ENCODE measurements at regions not wholly inside any gene's neighbourhood (a gene's known extent, or its start where the extent isn't known, plus 50 kb on each side); places are given as distances from the start of the nearest gene placed in this dataset.

GRCh38 chr20:60751826-60752225 is 500.2 kb upstream of the CDH4 start:
- no TSS peak for BruUV-seq (replicated peaks)
- intact Hi-C loops (cut with micrococcal nuclease), result no loop called here
- Histone ChIP-seq H3F3A (ENCODE audit: low read length, unreplicated experiment) (no peaks in the 10 kb centered on the region), H3K4me2 (ENCODE audit: low read length) (no peak overlapping the region), H3K4me3 (ENCODE audit: low read length) (no peak overlapping the region), H3K9ac (ENCODE audit: low read length) (no peak overlapping the region), H3K9me3 (ENCODE audit: low read length) (peaks cover 11% of the 10 kb centered on the region; the same call in 1 of the 2 replicates), H3K36me3 (ENCODE audit: low read depth, low read length) (no peaks in the 10 kb centered on the region), H4K20me1 (ENCODE audit: low read length) (no peaks in the 10 kb centered on the region), H3K4me1 (ENCODE audit: insufficient read depth, low read length) (no peaks in the 10 kb centered on the region), H2AFZ (ENCODE audit: low read length) (no peak overlapping the region), H3K79me2 (ENCODE audit: low read length) (no peaks in the 10 kb centered on the region), H3K9me2 (replicated peaks; ENCODE audit: low read length) (no peaks in the 10 kb centered on the region), H3K27me3 (ENCODE audit: low read length) (no peaks in the 10 kb centered on the region), H3K27ac (ENCODE audit: low read length) (no peak overlapping the region)
- TF ChIP-seq EZH2 (IDR thresholded peaks at IDR 0.05; ENCODE audit: low read length, unreplicated experiment) (no peak), CTCF (conservative IDR thresholded peaks at IDR 0.05; ENCODE audit: low read depth, low read length) (no peak), EZH2phosphoT487 (IDR thresholded peaks at IDR 0.05; ENCODE audit: borderline replicate concordance, low read length) (no peak)
- no peak for DNase-seq
- ChIA-PET CTCF (no interaction called here), POLR2A (ENCODE audit: unreplicated experiment) (no interaction called here)
- ATAC-seq, result no peak

GRCh38 chr20:60752741-60753420 is 499.2 kb upstream of the CDH4 start:
- no peak overlapping the region for H3K27ac ChIP-seq (ENCODE audit: low read length)
- H3K9me2 ChIP-seq (replicated peaks; ENCODE audit: low read length), result no peaks in the 10 kb centered on the region
- H2AFZ ChIP-seq (ENCODE audit: low read length), result no peak overlapping the region
- H3K36me3 ChIP-seq (ENCODE audit: low read depth, low read length), result no peaks in the 10 kb centered on the region
- H3K4me2 ChIP-seq (ENCODE audit: low read length), result no peak overlapping the region
- DNase-seq (no peak), ATAC-seq (no peak)
- intact Hi-C loops (cut with micrococcal nuclease), result no loop called here
- POLR2A ChIA-PET (ENCODE audit: unreplicated experiment), result no interaction called here
- BruUV-seq (replicated peaks), result no TSS peak
- no peak overlapping the region for H3K9ac ChIP-seq (ENCODE audit: low read length)
- TF ChIP-seq EZH2 (IDR thresholded peaks at IDR 0.05; ENCODE audit: low read length, unreplicated experiment), result no peak
- TF ChIP-seq EZH2phosphoT487 (IDR thresholded peaks at IDR 0.05; ENCODE audit: borderline replicate concordance, low read length), result no peak
- no peak for TF ChIP-seq CTCF (conservative IDR thresholded peaks at IDR 0.05; ENCODE audit: low read depth, low read length)
- H3K27me3 ChIP-seq (ENCODE audit: low read length), result no peaks in the 10 kb centered on the region
- H3K79me2 ChIP-seq (ENCODE audit: low read length), result no peaks in the 10 kb centered on the region
- no peaks in the 10 kb centered on the region for H3F3A ChIP-seq (ENCODE audit: low read length, unreplicated experiment)
- H3K4me1 ChIP-seq (ENCODE audit: insufficient read depth, low read length), result no peaks in the 10 kb centered on the region
- no peak overlapping the region for H3K4me3 ChIP-seq (ENCODE audit: low read length)
- H4K20me1 ChIP-seq (ENCODE audit: low read length), result no peaks in the 10 kb centered on the region
- H3K9me3 ChIP-seq (ENCODE audit: low read length), result peaks cover 5% of the 10 kb centered on the region; the same call in 1 of the 2 replicates
- CTCF ChIA-PET, result no interaction called here

- ChIA-PET POLR2A (ENCODE audit: unreplicated experiment) (no interaction called here), CTCF (no interaction called here)
- H3K9ac ChIP-seq (ENCODE audit: low read length), result no peak overlapping the region
- H3K9me2 ChIP-seq (replicated peaks; ENCODE audit: low read length), result no peaks in the 10 kb centered on the region
- TF ChIP-seq EZH2 (IDR thresholded peaks at IDR 0.05; ENCODE audit: low read length, unreplicated experiment) (no peak), EZH2phosphoT487 (IDR thresholded peaks at IDR 0.05; ENCODE audit: borderline replicate concordance, low read length) (no peak), CTCF (conservative IDR thresholded peaks at IDR 0.05; ENCODE audit: low read depth, low read length) (no peak)
- DNase-seq (no peak), ATAC-seq (no peak)
- no peak overlapping the region for H3K4me3 ChIP-seq (ENCODE audit: low read length)
- H3K79me2 ChIP-seq (ENCODE audit: low read length), result no peaks in the 10 kb centered on the region
- intact Hi-C loops (cut with micrococcal nuclease), result no loop called here
- H3K4me1 ChIP-seq (ENCODE audit: insufficient read depth, low read length), result no peaks in the 10 kb centered on the region
- H3K4me2 ChIP-seq (ENCODE audit: low read length), result no peak overlapping the region
- no peaks in the 10 kb centered on the region for H4K20me1 ChIP-seq (ENCODE audit: low read length)
- peaks cover 9% of the 10 kb centered on the region; the same call in 1 of the 2 replicates for H3K9me3 ChIP-seq (ENCODE audit: low read length)
- no peaks in the 10 kb centered on the region for H3K27me3 ChIP-seq (ENCODE audit: low read length)
- H3K27ac ChIP-seq (ENCODE audit: low read length), result no peak overlapping the region
- no TSS peak for BruUV-seq (replicated peaks)
- no peaks in the 10 kb centered on the region for H3F3A ChIP-seq (ENCODE audit: low read length, unreplicated experiment)
- no peak overlapping the region for H2AFZ ChIP-seq (ENCODE audit: low read length)
- no peaks in the 10 kb centered on the region for H3K36me3 ChIP-seq (ENCODE audit: low read depth, low read length)
These were observed 497.2 kb upstream of the CDH4 start for GRCh38 chr20:60754856-60755255.
